Thyroid gland (tissue), 4 donors: ENCODE measurements at regions not wholly inside any gene's neighbourhood (a gene's known extent, or its start where the extent isn't known, plus 50 kb on each side); places are given as distances from the start of the nearest gene placed in this dataset.

Experiments
- DNase-seq, 2 donors: peaks; one replicate each; pipeline ENCODE4 v3.0.0-alpha.2; 2019
- H3K27ac ChIP-seq, 3 donors: fragments of 200-600 bp; sonication (generic); 1 replicate in 2 of 3; 2 replicates in 1 of 3; pipeline ENCODE4 v1.5.1; 2016 to 2019; ENCODE audit warnings: mild to moderate bottlenecking in 1 of 3, moderate library complexity in 1 of 3
- H3K27me3 ChIP-seq: fragments of 200-600 bp; sonication (generic); one replicate; pipeline ENCODE4 v1.5.1; 2019
- H3K36me3 ChIP-seq, 2 donors: fragments of 200-600 bp; sonication (generic); one replicate each; pipeline ENCODE4 v1.5.1; 2016 to 2019
- H3K4me1 ChIP-seq, 2 donors: fragments of 200-600 bp; sonication (generic); one replicate each; pipeline ENCODE4 v1.5.1; 2017 to 2019
- H3K4me3 ChIP-seq, 3 donors: fragments of 200-600 bp; sonication (generic); replicated peaks in 1 of 3; 1 replicate in 2 of 3; 2 replicates in 1 of 3; pipeline ENCODE4 v1.5.1; 2016; ENCODE audit warnings: mild to moderate bottlenecking in 1 of 3
- H3K9me3 ChIP-seq: fragments of 200-600 bp; sonication (generic); one replicate; pipeline ENCODE4 v1.5.1; 2017
- CTCF ChIP-seq, 6 experiments: fragments of 200-600 bp in 3 of 6; fragments of 450-650 bp in 3 of 6; sonication (generic) in 3 of 6; IDR thresholded peaks; one replicate each; pipeline ENCODE4 v1.5.1; 2016 to 2019; ENCODE audit warnings: antibody characterized with exemption in 6 of 6, mild to moderate bottlenecking in 2 of 6, inconsistent platforms in 1 of 6, moderate library complexity in 1 of 6
- POLR2A ChIP-seq, 2 donors: fragments of 450-650 bp; IDR thresholded peaks; one replicate each; pipeline ENCODE4 v1.6.1; 2017; ENCODE audit warnings: antibody characterized with exemption in 2 of 2, mild to moderate bottlenecking in 2 of 2, moderate library complexity in 1 of 2
- WGBS, 2 donors: methylation state at CpG; one replicate each; pipeline ENCODE4 v1.1.5; 2017; 5-methylcytosine and 5-hydroxymethylcytosine counted together
- intact Hi-C: fragments of 100-400 bp; cut with DNase I; formaldehyde crosslinking; loops from one replicate; pipeline ENCODE4 v1.15.1; 2023

DNA sequence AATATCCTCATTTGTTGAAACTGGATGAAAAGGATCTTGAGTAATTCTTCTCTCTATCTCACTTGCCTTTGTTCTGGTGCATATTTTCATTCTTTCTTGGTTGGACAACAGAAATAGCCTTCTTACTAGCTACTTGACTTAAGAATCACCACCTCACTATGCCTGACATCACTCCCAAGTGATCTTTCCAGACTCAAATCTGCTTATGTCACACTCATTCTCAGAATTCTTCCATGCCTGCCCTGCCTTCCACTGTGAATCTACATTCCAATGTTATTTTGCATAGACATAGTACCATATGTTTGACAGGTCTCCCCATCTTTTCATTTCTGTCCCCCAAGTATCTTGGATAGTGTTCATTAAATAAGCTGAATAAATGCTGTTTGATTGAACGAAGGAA, 78.5 kb upstream of the DPYD start:
- no peaks in the 10 kb centered on the region for H3K9me3 ChIP-seq
- H3K4me1 ChIP-seq, result no peaks in the 10 kb centered on the region
- whole genome bisulfite sequencing, 2 donors, result 60 to 63% methylated on average over 1 of the region's 1 CpG
- TF ChIP-seq CTCF (IDR thresholded peaks at IDR 0.05) (no peak), POLR2A (IDR thresholded peaks at IDR 0.05) (no peak)
- no peak overlapping the region for H3K4me3 ChIP-seq
- H3K27me3 ChIP-seq, result no peaks in the 10 kb centered on the region
- H3K36me3 ChIP-seq, result no peaks in the 10 kb centered on the region
- intact Hi-C loops, result no loop called here
- H3K27ac ChIP-seq, result no peak overlapping the region
- no peak for DNase-seq

DNA sequence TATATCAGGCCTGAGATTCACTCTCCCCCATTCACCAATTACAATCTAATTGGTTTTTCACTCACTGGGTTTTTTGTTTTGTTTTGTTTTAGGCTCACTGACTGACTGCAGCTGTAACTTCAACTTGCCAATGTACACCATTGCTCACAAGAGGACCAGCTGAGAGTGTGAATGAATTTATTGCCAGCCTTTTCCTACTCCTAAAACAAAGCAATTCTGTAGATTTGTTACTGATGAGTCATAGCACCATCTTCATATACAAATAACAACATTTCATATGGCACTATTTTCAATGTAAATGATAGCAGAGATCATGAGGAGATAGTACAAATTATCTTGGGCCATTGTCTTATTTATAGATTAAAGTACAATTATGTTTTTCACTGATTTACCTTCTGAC, 76.0 kb upstream of the DPYD start:
- Histone ChIP-seq H3K4me3 (no peak overlapping the region), H3K27me3 (no peaks in the 10 kb centered on the region), H3K27ac (no peak overlapping the region), H3K36me3 (no peaks in the 10 kb centered on the region), H3K9me3 (no peaks in the 10 kb centered on the region), H3K4me1 (no peaks in the 10 kb centered on the region)
- TF ChIP-seq CTCF (IDR thresholded peaks at IDR 0.05), result no peak
- TF ChIP-seq POLR2A (IDR thresholded peaks at IDR 0.05), result no peak
- intact Hi-C loops, result no loop called here
- no peak for DNase-seq

DNA sequence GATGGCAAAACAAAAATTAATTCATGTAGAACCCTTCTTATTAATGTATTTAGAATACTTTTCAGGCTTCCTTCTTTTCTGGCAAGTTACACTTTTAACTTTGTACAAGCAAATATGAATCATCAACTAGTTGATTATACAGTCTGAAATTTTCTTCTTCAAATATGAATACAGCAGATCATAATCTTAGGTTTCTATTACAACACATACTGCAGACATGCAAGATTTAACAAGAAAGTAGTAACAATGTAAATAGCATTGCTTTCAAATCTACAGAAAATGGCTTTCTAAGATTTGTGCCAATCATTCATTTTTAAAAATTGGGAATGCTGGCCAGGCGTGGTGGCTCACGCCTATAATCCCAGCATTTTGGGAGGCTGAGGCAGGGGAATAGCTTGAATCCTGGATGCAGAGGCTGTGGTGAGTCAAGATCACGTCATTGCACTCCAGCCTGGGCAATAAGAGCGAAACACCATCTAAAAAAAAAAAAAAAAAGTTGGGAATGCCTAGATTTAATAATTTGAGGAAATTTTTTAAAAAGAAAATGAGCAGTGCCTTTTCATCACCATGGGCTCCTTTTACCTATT, 68.4 kb upstream of the DPYD start:
- intact Hi-C loops, result no loop called here
- Histone ChIP-seq H3K9me3 (no peaks in the 10 kb centered on the region), H3K4me3 (no peak overlapping the region), H3K27me3 (no peaks in the 10 kb centered on the region), H3K36me3 (no peaks in the 10 kb centered on the region), H3K27ac (no peak overlapping the region), H3K4me1 (no peaks in the 10 kb centered on the region)
- no peak for DNase-seq
- TF ChIP-seq POLR2A (IDR thresholded peaks at IDR 0.05) (no peak), CTCF (IDR thresholded peaks at IDR 0.05) (no peak)
- WGBS, 2 donors, result 86 to 88% methylated on average over 4 of the region's 4 CpGs

- TF ChIP-seq POLR2A (IDR thresholded peaks at IDR 0.05) (no peak), CTCF (IDR thresholded peaks at IDR 0.05) (no peak)
- 87 to 91% methylated on average over 15 of the region's 15 CpGs for WGBS, 2 donors
- no peak overlapping the region for H3K4me3 ChIP-seq
- H3K27me3 ChIP-seq, result no peaks in the 10 kb centered on the region
- no peaks in the 10 kb centered on the region for H3K36me3 ChIP-seq
- H3K4me1 ChIP-seq, result no peaks in the 10 kb centered on the region
- H3K9me3 ChIP-seq, result no peaks in the 10 kb centered on the region
- intact Hi-C loops, result no loop called here
- no peak for DNase-seq
- no peak overlapping the region for H3K27ac ChIP-seq
Measured at GRCh38 chr1:97986041-97987005, 65.5 kb upstream of the DPYD start.

GRCh38 chr1:97983126-97983525, 62.3 kb upstream of the DPYD start:
- 92 to 96% methylated on average over 2 of the region's 2 CpGs for WGBS, 2 donors
- H3K4me1 ChIP-seq, result no peaks in the 10 kb centered on the region
- H3K4me3 ChIP-seq, result no peak overlapping the region
- intact Hi-C loops, result no loop called here
- no peaks in the 10 kb centered on the region for H3K27me3 ChIP-seq
- TF ChIP-seq POLR2A (IDR thresholded peaks at IDR 0.05), result no peak
- TF ChIP-seq CTCF (IDR thresholded peaks at IDR 0.05), result no peak
- DNase-seq, result no peak
- no peaks in the 10 kb centered on the region for H3K36me3 ChIP-seq
- H3K9me3 ChIP-seq, result no peaks in the 10 kb centered on the region
- no peak overlapping the region for H3K27ac ChIP-seq
